ENCODE measurements at regions not wholly inside any gene's neighbourhood (a gene's known extent, or its start where the extent isn't known, plus 50 kb on each side); places are given as distances from the start of the nearest gene placed in this dataset.
"Not testable (repeated sequence)": the region's sequence is repeated elsewhere in the genome, so short reads cannot be mapped to it uniquely, and the experiment has no call there.

DNA sequence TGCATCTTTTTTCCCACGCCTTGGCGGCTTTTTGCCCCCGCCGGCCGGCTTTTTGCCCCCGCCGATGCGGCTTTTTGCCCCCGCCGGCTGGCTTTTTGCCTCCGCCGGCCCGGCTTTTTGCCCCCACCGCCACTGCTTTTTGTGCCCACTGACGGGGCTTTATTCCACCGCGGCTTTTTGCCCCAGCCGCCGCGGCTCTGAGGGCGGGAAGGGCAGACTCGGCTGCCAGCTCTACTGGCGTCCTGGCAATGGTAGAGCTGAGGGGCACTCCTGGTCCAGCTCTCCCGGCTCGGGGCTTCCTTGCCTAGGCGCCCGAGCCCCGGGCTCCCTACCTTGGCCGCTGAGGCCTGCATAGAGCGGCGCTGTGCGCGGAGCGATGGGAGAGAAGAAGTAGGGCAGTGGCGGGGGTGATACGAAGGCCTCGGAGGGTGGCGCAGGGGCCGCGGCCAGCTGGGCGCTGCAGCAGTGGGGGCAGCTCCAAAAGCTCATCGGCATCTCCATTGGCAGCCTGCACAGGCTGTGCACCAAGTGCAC lies 591.4 kb downstream of the TP53TG3F start:
- Mint-ChIP-seq H3K4me1 (no peaks in the 10 kb centered on the region), H3K27me3 (no peaks in the 10 kb centered on the region), H3K4me3 (no peak overlapping the region), H3K27ac (no peak overlapping the region), H3K9me3 (peaks cover 24% of the 10 kb centered on the region), H3K36me3 (ENCODE audit: low read depth) (peaks cover 5% of the 10 kb centered on the region)
- no peak for DNase-seq
- intact Hi-C loops (cut with micrococcal nuclease), result no loop called here

DNA sequence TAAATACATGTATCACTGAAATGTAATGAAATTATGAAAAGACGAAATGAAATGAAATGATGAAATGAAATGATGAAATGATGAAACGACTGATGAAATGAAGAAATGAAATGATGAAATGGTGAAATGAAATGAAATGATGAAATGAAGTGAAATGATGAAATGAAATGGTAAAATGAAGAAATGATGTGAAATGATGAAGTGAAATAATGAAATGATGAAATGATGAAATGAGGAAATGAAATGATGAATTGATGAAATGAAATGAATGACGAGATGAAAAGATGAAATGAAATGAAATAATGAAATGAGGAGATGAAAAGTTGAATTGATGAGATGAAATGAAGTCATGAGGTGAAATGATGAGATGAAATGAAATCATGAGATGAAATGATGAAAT lies 594.7 kb downstream of the TP53TG3F start:
- Mint-ChIP-seq H3K27me3 (no peaks in the 10 kb centered on the region), H3K36me3 (ENCODE audit: low read depth) (peaks cover 5% of the 10 kb centered on the region), H3K4me3 (no peak overlapping the region), H3K9me3 (peaks cover 24% of the 10 kb centered on the region), H3K4me1 (no peaks in the 10 kb centered on the region), H3K27ac (no peak overlapping the region)
- DNase-seq, result no peak
- intact Hi-C loops (cut with micrococcal nuclease), result no loop called here

DNA sequence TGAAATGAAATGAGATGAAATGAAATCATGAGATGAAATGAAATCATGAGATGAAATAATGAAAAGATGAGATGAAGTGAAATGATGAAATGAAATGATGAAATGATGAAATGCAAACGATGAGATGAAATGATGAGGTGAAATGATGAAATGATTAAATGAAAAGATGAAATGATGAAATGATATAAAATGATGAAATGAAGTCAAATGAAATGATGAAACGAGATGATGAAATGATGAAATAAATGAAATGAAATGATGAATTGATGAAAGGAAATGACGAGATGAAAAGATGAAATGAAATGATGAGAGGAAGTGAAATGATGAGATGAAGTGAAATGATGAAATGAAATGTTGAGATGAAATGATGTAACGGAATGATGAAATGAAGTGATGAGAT lies 595.6 kb downstream of the TP53TG3F start:
- no peak overlapping the region for H3K4me3 Mint-ChIP-seq
- H3K4me1 Mint-ChIP-seq, result no peaks in the 10 kb centered on the region
- no peak for DNase-seq
- H3K9me3 Mint-ChIP-seq, result peaks cover 19% of the 10 kb centered on the region
- no peak overlapping the region for H3K27ac Mint-ChIP-seq
- peaks cover 5% of the 10 kb centered on the region for H3K36me3 Mint-ChIP-seq (ENCODE audit: low read depth)
- H3K27me3 Mint-ChIP-seq, result no peaks in the 10 kb centered on the region
- intact Hi-C loops (cut with micrococcal nuclease), result no loop called here

DNA sequence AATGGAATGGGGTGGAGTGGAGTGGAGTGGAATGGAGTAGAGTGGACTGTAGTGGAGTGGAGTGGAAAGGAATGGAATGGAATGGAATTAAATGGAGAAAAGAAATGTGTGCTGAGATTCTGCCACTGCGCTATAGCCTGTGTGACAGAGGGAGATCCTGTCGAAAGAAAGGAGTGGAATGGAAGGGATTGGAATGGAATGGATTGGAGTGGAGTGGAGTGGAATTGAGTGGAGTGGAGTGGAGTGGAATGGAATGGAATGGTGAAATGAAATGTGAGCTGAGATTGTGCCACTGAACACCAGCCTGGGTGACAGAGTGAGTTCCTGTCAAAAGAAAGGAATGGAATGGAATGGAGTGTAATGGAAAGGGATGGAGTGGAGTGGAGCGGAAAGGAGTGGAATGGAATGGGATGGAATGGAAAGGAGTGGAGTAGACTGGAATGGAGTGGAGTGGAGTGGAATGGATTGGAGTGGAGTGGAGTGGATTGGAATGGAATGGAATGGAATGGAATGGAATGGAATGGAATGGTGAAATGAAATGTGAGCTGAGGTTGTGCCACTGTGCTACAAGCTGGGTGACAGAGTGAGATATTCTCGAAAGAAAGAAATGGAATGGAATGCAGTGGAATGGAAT lies 603.3 kb downstream of the TP53TG3F start:
- peaks cover 45% of the 10 kb centered on the region for H3K9me3 Mint-ChIP-seq
- intact Hi-C loops (cut with micrococcal nuclease); H3K27ac Mint-ChIP-seq; H3K4me1 Mint-ChIP-seq; H3K4me3 Mint-ChIP-seq; H3K27me3 Mint-ChIP-seq; DNase-seq: not testable (repeated sequence)
- peaks cover 21% of the 10 kb centered on the region for H3K36me3 Mint-ChIP-seq (ENCODE audit: low read depth)

DNA sequence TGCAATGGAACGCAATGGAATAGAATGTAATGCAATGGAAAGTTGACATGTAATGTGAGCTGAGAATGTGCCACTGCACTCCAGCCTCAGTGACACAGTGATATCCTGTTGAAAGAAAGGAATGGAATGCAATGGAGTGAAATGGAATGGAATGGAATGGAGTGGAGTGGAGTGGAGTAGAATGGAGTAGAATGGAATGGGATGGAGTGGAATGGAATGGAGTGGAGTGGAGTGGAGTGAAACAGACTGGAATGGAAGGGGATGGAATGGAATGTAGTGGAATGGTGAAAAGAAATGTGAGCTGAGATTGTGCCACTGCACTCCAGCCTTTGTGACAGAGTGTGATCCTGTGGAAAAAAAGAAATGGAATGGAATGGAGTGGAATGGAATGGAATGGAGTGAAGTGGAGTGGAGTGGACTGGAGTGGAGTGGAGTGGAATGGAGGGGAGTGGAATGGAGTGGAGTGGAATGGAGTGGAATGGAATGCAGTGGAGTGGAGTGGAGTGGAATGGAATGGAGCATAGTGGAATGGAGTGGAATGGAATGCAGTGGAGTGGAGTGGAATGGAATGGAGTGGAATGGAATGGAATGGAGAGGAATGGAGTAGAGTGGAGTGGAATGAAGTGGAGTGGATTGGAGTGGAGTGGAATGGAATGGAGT lies 604.2 kb downstream of the TP53TG3F start:
- not testable (repeated sequence) for H3K4me1 Mint-ChIP-seq
- H3K9me3 Mint-ChIP-seq, result peaks cover 47% of the 10 kb centered on the region

DNA sequence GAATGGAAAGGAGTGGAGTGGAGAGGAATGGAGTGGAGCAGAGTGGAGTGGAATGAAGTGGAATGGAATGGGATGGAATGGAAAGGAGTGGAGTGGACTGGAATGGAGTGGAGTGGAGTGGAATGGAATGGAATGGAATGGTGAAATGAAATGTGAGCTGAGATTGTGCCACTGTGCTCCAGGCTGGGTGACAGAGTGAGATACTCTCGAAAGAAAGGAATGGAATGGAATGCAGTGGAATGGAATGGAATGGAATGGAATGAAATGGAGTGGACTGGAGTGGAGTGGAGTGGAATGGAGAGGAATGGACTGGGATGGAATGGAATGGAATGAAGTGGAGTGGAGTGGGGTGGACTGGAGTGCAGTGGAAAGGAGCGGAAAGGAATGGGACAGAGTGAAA lies 605.2 kb downstream of the TP53TG3F start:
- H3K4me3 Mint-ChIP-seq; H3K4me1 Mint-ChIP-seq; H3K27ac Mint-ChIP-seq; intact Hi-C loops (cut with micrococcal nuclease); DNase-seq; H3K27me3 Mint-ChIP-seq: not testable (repeated sequence)
- Mint-ChIP-seq H3K36me3 (ENCODE audit: low read depth) (peaks cover 21% of the 10 kb centered on the region), H3K9me3 (peaks cover 51% of the 10 kb centered on the region)

More for the DNA sequence above, 604.2 kb downstream of the TP53TG3F start:
- H3K4me3 Mint-ChIP-seq; H3K27me3 Mint-ChIP-seq; DNase-seq; H3K27ac Mint-ChIP-seq; intact Hi-C loops (cut with micrococcal nuclease): not testable (repeated sequence)
- peaks cover 21% of the 10 kb centered on the region for H3K36me3 Mint-ChIP-seq (ENCODE audit: low read depth)

DNA sequence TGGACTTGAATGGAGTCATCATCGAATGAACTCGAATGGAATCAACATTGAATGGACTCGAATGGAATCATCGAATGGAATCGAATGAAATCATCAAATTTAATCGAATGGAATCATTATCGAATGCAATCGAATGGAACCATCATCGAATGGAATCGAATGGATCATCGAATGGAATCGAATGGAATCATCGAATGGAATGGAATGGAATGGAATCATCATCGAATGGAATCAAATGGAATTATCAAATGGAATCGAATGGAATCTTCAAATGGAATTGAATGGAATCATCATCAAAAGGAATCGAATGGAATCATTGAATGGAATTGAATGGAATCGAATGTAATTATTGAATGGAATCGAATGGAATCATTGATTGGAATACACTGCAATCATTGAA lies 610.3 kb downstream of the TP53TG3F start:
- H3K4me1 Mint-ChIP-seq; intact Hi-C loops (cut with micrococcal nuclease); H3K36me3 Mint-ChIP-seq (ENCODE audit: low read depth); H3K27ac Mint-ChIP-seq; H3K4me3 Mint-ChIP-seq; H3K27me3 Mint-ChIP-seq; DNase-seq: not testable (repeated sequence)
- peaks cover 23% of the 10 kb centered on the region for H3K9me3 Mint-ChIP-seq

DNA sequence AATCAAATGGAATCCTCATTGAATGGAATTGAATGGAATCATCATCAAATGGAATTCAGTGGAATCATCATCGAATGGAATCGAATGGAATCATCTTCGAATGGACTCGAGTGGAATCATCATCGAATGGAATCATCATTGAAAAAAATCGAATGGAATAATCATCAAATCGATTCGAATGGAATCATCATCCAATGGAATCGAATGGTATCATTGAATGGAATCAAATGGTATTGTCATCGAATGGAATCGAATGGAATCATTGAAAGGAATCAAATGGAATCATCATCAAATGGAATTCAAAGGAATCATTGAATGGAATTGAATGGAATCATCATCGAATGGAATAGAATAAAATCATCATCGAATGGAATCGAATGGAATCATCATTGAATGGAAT lies 619.3 kb downstream of the TP53TG3F start:
- no peak for DNase-seq
- intact Hi-C loops (cut with micrococcal nuclease), result no loop called here
- no peak overlapping the region for H3K27ac Mint-ChIP-seq
- H3K9me3 Mint-ChIP-seq, result peaks cover 33% of the 10 kb centered on the region
- H3K36me3 Mint-ChIP-seq (ENCODE audit: low read depth), result peaks cover 6% of the 10 kb centered on the region
- no peaks in the 10 kb centered on the region for H3K4me1 Mint-ChIP-seq
- no peaks in the 10 kb centered on the region for H3K27me3 Mint-ChIP-seq
- H3K4me3 Mint-ChIP-seq, result no peak overlapping the region

DNA sequence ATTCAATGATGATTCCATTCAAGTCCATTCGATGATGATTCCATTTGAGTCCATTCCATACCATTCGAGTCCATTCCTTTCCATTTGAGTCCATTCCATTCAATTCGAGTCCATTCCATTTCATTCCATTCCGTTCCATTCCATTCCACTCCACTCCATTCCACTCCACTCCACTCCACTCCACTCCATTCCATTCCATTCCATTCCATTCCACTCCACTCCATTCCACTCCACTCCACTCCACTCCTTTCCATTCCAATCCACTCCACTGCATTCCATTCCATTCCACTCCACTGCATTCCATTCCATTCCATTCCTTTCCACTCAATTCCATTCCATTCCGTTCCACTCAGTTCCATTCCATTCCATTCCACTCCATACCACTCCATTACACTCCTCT lies 625.6 kb downstream of the TP53TG3F start:
- H3K4me3 Mint-ChIP-seq; H3K4me1 Mint-ChIP-seq; intact Hi-C loops (cut with micrococcal nuclease); DNase-seq; H3K27ac Mint-ChIP-seq; H3K27me3 Mint-ChIP-seq: not testable (repeated sequence)
- H3K9me3 Mint-ChIP-seq, result peaks cover 56% of the 10 kb centered on the region
- H3K36me3 Mint-ChIP-seq (ENCODE audit: low read depth), result peaks cover 19% of the 10 kb centered on the region

DNA sequence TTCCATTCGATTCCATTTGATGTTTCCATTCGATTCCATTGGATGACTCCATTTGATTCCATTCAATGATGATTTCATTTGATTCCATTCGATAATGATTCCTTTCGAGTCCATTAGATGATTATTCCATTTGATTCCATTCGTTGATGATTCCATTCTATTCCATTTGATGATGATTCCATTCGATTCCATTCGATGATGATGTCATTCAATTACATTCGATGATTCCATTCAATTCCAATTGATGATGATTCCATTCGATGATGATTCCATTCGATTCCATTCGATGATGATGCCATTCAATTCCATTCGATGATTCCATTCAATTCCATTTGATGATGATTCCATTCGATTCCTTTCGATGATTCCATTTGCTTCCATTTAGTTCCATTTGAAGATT lies 635.6 kb downstream of the TP53TG3F start:
- peaks cover 19% of the 10 kb centered on the region for H3K36me3 Mint-ChIP-seq (ENCODE audit: low read depth)
- DNase-seq; H3K27me3 Mint-ChIP-seq; H3K4me3 Mint-ChIP-seq; intact Hi-C loops (cut with micrococcal nuclease); H3K27ac Mint-ChIP-seq; H3K4me1 Mint-ChIP-seq: not testable (repeated sequence)
- H3K9me3 Mint-ChIP-seq, result peaks cover 69% of the 10 kb centered on the region

DNA sequence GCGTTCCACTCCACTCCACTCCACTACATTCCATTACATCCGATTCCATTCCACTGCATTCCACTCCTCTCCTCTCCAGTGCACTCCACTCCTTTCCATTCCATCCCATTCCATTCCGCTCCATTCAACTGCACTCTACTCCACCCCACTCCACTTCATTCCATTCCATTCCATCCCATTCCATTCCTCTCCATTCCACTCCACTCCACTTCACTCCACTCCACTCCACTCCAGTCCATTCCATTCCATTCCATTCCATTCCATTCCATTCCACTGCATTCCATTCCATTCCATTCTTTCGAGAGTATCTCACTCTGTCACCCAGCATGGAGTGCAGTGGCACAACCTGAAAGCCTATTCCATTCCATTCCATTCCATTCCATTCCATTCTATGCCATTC lies 637.5 kb downstream of the TP53TG3F start:
- H3K27me3 Mint-ChIP-seq; H3K27ac Mint-ChIP-seq; intact Hi-C loops (cut with micrococcal nuclease); H3K4me1 Mint-ChIP-seq; DNase-seq; H3K4me3 Mint-ChIP-seq: not testable (repeated sequence)
- H3K9me3 Mint-ChIP-seq, result peaks cover 60% of the 10 kb centered on the region
- peaks cover 16% of the 10 kb centered on the region for H3K36me3 Mint-ChIP-seq (ENCODE audit: low read depth)

DNA sequence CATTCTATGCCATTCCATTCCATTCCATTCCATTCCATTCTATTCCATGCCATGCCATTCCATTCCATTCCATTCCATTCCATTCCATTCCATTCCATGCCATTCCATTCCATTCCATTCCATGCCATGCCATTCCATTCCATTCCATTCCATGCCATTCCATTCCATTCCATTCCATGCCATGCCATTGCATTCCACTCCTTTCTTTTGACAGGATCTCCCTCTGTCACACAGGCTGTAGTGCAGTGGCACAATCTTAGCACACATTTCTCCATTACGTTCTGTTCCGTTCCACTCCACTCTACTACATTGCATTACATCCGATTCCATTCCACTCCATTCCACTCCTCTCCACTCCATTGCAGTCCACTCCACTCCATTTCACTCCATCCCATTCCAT lies 637.9 kb downstream of the TP53TG3F start:
- H3K4me1 Mint-ChIP-seq; H3K4me3 Mint-ChIP-seq; intact Hi-C loops (cut with micrococcal nuclease); H3K27ac Mint-ChIP-seq; DNase-seq; H3K27me3 Mint-ChIP-seq: not testable (repeated sequence)
- H3K9me3 Mint-ChIP-seq, result peaks cover 56% of the 10 kb centered on the region
- peaks cover 16% of the 10 kb centered on the region for H3K36me3 Mint-ChIP-seq (ENCODE audit: low read depth)

DNA sequence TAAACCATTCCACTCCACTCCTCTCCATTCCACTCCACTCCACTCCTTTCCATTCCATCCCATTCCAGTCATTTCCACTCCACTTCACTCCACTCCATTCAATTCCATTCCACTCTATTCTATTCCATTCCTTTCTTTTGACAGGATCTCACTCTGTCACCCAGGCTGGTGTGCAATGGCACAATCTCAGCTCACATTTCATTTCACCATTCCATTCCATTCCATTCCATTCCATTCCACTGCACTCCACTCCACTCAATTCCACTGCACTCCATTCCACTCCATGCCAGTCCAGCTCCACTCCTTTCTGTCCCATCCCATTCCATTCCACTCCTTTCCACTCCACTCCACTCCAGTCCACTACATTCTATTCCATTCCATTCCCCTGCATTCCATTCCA lies 638.6 kb downstream of the TP53TG3F start:
- H3K27ac Mint-ChIP-seq; H3K27me3 Mint-ChIP-seq; H3K4me3 Mint-ChIP-seq; DNase-seq; H3K4me1 Mint-ChIP-seq; intact Hi-C loops (cut with micrococcal nuclease): not testable (repeated sequence)
- Mint-ChIP-seq H3K9me3 (peaks cover 53% of the 10 kb centered on the region), H3K36me3 (ENCODE audit: low read depth) (peaks cover 16% of the 10 kb centered on the region)

DNA sequence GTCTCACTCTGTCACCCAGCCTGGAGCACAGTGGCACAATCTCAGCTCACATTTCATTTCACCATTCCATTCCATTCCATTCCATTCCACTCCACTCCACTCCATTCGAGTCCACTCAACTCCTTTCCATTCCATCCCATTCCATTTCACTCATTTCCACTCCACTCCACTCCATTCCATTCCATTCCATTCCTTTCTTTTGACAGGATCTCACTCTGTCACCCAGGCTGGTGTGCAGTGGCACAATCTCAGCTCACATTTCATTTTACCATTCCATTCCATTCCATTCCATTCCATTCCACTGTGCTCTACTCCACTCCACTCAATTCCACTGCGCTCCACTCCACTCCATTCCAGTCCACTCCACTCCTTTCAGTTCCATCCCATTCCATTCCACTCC lies 639.6 kb downstream of the TP53TG3F start:
- intact Hi-C loops (cut with micrococcal nuclease); H3K27me3 Mint-ChIP-seq; H3K4me1 Mint-ChIP-seq; H3K4me3 Mint-ChIP-seq; H3K27ac Mint-ChIP-seq; DNase-seq: not testable (repeated sequence)
- peaks cover 16% of the 10 kb centered on the region for H3K36me3 Mint-ChIP-seq (ENCODE audit: low read depth)
- H3K9me3 Mint-ChIP-seq, result peaks cover 48% of the 10 kb centered on the region

Data from activated CD4-positive, alpha-beta T cell treated with anti-CD3 and anti-CD28 coated beads, Interleukin-2, amount 10 ng/mL, durations not matched to agents 24 days and 14 days (primary cell).